GM13977 (cell line): ENCODE measurements at regions not wholly inside any gene's neighbourhood (a gene's known extent, or its start where the extent isn't known, plus 50 kb on each side); places are given as distances from the start of the nearest gene placed in this dataset.

ENCODE experiments used
- DNase-seq: peaks from one replicate; pipeline ENCODE4 v3.0.0; 2012; ENCODE audit warnings: low spot score
- CTCF ChIP-seq: IDR thresholded peaks from 2 replicates; pipeline ENCODE4 v1.5.1; 2012; ENCODE audit warnings: mild to moderate bottlenecking, control low read depth; ENCODE audit not compliant: insufficient read depth; ENCODE audit errors: extremely low read depth, missing control alignments
- in situ Hi-C: fragments of 300-500 bp; cut with MboI; formaldehyde crosslinking; loops from one replicate; pipeline ENCODE4 v1.12.0; 2022; ENCODE audit warnings: low sequenced_read_pairs, low pct_unique_long_range_greater_than_20kb, mixed read lengths, inconsistent platforms; ENCODE audit not compliant: unreplicated experiment

DNA sequence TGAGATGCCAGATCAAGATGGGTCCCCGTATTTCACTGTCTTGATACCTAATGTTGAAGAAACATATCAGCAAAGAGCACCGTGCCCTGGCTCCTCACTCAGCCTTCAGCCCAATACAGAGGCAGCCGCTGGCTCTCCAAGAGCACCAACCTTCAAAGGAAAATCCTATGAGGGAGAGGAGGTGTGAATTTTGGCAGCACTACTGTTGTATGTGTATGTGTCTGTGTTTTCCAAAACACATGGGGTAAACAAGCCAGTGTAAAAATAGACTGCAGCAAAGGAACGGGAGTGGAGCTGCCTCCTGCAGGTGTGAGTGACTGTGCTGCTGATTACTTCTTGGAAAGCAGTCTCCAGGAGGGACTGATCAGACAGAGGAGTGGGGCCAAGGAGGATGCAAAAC is 194.0 kb upstream of the CDH5 start:
- no peak for TF ChIP-seq CTCF
- in situ Hi-C loops: no loop called here
- DNase-seq: no peak

- TF ChIP-seq CTCF: no peak
- DNase-seq: no peak
- in situ Hi-C loops: no loop called here
These were observed 194.9 kb upstream of the CDH5 start for GRCh38 chr16:66171578-66171977.

DNA sequence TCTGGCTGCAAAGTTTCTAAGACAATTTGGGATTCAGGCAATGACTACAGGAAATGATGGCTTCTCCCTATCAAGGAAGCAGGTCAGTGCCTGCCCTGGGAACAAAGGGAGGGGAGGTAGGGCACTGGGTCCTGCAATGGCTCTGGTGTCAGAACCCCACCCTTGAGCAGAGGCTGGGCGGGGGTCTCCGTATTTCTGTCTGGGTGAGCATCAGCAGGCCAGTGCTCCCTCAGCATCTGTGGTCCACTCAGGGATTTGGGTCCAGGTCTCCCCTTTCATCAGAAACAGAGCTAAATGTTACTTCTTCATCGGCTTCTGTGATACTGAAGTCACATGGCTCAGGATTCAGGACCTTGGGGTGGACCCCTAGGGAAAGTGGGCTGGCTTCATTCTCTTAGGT is 195.5 kb upstream of the CDH5 start:
- no peak for TF ChIP-seq CTCF
- in situ Hi-C loops: no loop called here
- DNase-seq: no peak

GRCh38 chr16:66169817-66170216 is 196.7 kb upstream of the CDH5 start:
- in situ Hi-C loops: no loop called here
- no peak for DNase-seq
- TF ChIP-seq CTCF: no peak

- in situ Hi-C loops: no loop called here
- TF ChIP-seq CTCF: no peak
These were observed 197.7 kb upstream of the CDH5 start for GRCh38 chr16:66168777-66169176.

GRCh38 chr16:66167564-66168291 is 198.8 kb upstream of the CDH5 start:
- DNase-seq: no peak
- in situ Hi-C loops: no loop called here
- TF ChIP-seq CTCF: no peak

More at GRCh38 chr16:66168777-66169176, 197.7 kb upstream of the CDH5 start:
- no peak for DNase-seq
